GM10248 (cell line): ENCODE measurements at regions not wholly inside any gene's neighbourhood (a gene's known extent, or its start where the extent isn't known, plus 50 kb on each side); places are given as distances from the start of the nearest gene placed in this dataset.
"Not testable (repeated sequence)": the region's sequence is repeated elsewhere in the genome, so short reads cannot be mapped to it uniquely, and the experiment has no call there.

Source experiments
- CTCF ChIA-PET: fragments of 300-600 bp; sonication (Branson Sonifier 250); formaldehyde crosslinking; extraction: SDS; loops from one replicate; lab custom pipeline; 2021; ENCODE audit warnings: antibody characterized with exemption; lab: Yijun Ruan, JAX
- POLR2A ChIA-PET: fragments of 350-650 bp; sonication (Branson Sonifier 250); formaldehyde crosslinking; extraction: SDS; loops from one replicate; lab custom pipeline; 2020; ENCODE audit warnings: antibody characterized with exemption; lab: Yijun Ruan, JAX
- DNase-seq: peaks from one replicate; pipeline ENCODE4 v3.0.0; 2012; ENCODE audit errors: extremely low spot score
- TF ChIP-seq, protein P1 (sequence below): IDR thresholded peaks from 2 replicates; pipeline ENCODE4 v1.5.1; 2012; ENCODE audit warnings: mild to moderate bottlenecking, low read depth; ENCODE audit errors: extremely low read depth, missing control alignments, control extremely low read depth

DNA sequence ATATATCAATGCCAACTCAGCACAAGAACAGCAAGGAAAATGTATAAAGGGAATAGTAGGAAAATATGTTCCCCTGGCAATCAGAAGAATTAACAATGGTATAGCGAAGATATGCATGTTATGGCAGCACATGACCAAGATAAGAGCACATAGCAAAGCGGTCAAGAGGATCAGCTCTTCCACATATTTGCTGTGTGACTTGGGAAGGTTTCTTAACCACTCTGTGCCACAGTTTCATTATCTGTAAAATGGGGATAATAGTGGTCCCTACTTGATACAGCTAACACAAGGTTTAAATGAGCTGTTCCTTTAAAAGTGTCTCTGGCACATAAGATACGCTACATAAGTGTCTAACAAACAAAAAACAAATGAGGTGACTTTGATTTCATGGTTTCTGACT, 77.9 kb upstream of the PIP5K1B start:
- ChIA-PET POLR2A (no interaction called here), CTCF (interaction anchor here (0.7 to 1.3 kb wide), 2 partner anchors 9 to 13 kb away, joined by 3 read pairs; no protein-coding TSS in a partner anchor)
- no peak for DNase-seq
- TF ChIP-seq, protein P1, sequence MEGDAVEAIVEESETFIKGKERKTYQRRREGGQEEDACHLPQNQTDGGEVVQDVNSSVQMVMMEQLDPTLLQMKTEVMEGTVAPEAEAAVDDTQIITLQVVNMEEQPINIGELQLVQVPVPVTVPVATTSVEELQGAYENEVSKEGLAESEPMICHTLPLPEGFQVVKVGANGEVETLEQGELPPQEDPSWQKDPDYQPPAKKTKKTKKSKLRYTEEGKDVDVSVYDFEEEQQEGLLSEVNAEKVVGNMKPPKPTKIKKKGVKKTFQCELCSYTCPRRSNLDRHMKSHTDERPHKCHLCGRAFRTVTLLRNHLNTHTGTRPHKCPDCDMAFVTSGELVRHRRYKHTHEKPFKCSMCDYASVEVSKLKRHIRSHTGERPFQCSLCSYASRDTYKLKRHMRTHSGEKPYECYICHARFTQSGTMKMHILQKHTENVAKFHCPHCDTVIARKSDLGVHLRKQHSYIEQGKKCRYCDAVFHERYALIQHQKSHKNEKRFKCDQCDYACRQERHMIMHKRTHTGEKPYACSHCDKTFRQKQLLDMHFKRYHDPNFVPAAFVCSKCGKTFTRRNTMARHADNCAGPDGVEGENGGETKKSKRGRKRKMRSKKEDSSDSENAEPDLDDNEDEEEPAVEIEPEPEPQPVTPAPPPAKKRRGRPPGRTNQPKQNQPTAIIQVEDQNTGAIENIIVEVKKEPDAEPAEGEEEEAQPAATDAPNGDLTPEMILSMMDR: no peak

DNA sequence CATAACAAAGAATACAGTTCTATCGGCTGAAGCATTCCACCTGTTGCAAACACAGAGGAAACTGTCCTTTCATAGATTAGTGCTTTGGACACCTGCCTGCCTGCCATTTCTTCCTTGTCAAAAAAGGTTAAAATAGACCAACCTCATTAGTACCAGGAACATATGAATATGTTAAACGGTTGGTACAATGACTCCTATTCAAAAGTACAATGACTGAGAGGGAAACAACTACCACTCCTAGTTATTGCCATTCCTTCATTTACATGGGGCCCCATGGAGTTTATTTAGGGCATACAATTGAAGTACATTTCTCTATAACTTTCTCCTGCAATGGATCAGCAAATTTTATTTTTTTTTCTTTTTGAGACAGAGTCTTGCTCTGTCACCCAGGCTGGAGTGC, 77.4 kb upstream of the PIP5K1B start:
- POLR2A ChIA-PET: no interaction called here
- no peak for DNase-seq
- TF ChIP-seq, protein P1: no peak
- CTCF ChIA-PET: no interaction called here

DNA sequence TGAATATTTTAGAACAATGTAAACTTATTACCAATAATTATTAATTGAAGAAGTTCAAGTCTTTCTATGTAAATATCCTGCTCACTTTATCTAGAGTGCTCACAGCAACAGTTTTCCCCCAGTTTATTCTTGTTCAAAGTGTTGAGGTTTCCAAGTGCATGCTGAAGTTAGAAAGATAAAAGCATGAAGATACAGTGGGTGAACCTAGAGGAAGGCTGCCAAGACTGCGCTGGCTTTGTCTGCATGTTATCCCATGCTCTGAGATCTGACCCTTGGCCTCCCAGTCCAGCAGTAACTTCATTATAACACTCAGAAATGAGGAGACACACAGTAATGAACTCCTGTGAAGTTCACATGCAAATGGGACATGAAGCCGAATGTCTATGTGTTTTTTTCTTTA, 76.0 kb upstream of the PIP5K1B start:
- CTCF ChIA-PET: no interaction called here
- DNase-seq: no peak
- POLR2A ChIA-PET: no interaction called here
- TF ChIP-seq, protein P1: no peak

DNA sequence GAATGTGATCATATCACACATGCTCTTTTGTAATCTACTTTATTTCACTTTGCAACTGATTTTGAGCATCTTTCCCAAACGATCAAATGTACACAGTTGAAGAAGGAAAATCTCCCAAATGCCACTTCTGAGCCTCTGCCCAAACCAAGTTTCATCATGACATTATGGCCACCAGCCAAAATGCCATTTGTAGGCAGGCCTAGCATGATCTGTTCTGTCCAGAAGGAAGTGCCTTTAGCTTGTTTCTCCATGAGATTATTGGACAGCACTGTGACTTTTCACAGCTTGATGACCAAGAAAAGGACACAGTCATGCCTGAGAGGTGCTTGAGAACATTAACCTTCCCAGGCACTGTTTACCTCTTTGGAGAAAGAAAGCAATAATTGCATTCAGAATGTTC, 73.2 kb upstream of the PIP5K1B start:
- no peak for DNase-seq
- POLR2A ChIA-PET: interaction anchor here (0.8 kb wide), 1 partner anchor 8 kb away, joined by 3 read pairs; no protein-coding TSS in a partner anchor
- TF ChIP-seq, protein P1: no peak
- CTCF ChIA-PET: interaction anchor here (0.7 to 1.8 kb wide), 3 partner anchors 9 to 54 kb away, joined by 3 to 4 read pairs (median 4); no protein-coding TSS in a partner anchor

DNA sequence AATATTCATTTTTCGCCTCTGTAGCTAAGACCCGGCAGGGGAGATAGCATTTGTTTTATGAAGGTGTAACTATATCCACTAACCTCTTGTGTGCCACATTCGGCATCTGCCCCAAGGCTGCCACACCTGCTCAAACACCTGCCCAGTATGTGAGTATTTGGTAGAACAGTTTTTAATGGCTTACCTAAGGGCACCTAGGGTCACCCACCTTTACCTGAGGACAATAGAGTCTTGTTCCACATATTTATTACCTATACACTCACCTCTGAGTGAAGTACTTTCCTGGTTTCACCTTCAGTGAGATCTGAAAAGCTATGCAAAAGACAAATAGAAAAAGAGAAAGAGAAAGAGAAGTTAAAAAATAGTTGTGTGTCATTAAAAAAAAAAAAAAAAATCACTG, 68.0 kb upstream of the PIP5K1B start:
- TF ChIP-seq, protein P1: no peak
- ChIA-PET CTCF (interaction anchor here (1.4 to 4.0 kb wide), 7 partner anchors 10 to 72 kb away, joined by 3 to 27 read pairs (median 5); no protein-coding TSS in a partner anchor), POLR2A (no interaction called here)
- DNase-seq: no peak

DNA sequence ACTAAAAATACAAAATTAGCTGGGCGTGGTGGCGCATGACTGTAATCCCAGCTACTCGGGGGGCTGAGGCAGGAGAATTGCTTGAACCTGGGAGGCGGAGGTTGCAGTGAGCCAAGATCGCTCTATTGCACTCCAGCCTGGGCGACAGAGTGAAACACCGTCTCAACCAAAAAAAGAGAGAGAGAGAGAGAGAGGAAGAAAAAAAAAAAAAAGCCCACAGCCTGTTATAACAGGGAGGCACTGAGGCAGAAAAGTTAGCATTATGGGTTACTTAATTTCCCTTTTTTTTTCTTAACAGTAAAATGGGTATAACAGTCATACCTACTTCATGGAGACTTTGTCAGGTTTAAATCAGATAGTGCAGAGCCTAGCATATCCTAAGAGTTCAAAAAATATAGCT, 65.8 kb upstream of the PIP5K1B start:
- CTCF ChIA-PET: interaction anchor here (1.1 to 4.0 kb wide), 6 partner anchors 11 to 360 kb away, joined by 3 to 27 read pairs (median 6); no protein-coding TSS in a partner anchor
- POLR2A ChIA-PET, DNase-seq: not testable (repeated sequence)

DNA sequence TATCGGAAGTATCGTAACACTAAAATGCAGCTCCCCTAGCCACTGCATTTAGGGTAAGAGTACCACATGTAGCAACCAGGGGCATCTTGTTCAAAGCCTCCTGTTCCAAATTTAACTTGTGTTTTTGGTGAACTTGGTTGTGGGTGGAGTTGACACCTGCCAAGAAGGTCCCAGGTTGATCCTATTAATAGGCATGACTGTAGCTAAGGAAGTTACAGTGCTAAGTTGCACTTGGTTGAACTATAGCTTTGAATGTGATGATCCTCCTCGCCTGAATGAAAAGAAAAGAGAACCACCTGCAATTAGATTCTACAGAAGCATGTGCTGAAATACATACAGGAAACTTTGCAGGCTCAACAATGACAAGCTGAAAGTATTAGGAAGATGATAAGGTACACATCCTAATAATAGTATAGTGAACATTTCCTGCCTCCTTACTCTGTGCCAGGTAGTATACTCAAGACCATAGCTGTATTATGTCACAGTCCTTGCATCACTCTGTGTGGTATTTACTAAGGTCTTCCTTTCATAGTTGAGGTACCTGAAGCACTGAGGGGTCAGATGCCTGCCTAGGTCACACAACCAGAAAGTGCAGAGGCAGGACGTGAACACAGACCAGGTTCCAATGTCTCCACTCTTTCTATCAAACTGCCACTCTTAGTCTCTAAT, 64.5 kb upstream of the PIP5K1B start:
- ChIA-PET CTCF (interaction anchor here (0.7 to 4.0 kb wide), 13 partner anchors 9 to 394 kb away, joined by 3 to 27 read pairs (median 3); partner anchors contain the start of gene FXN), POLR2A (interaction anchor here (1.0 to 1.1 kb wide), 2 partner anchors 9 kb away, joined by 3 to 10 read pairs; no protein-coding TSS in a partner anchor)
- DNase-seq: no peak
- TF ChIP-seq, protein P1: no peak
